Hepatocyte (in vitro differentiated cells): ENCODE measurements at regions not wholly inside any gene's neighbourhood (a gene's known extent, or its start where the extent isn't known, plus 50 kb on each side); places are given as distances from the start of the nearest gene placed in this dataset.

Experiments
- EZH2 ChIP-seq: fragments of 200-600 bp; sonication (generic); IDR thresholded peaks from 2 replicates; pipeline ENCODE4 v1.6.1; 2016; ENCODE audit warnings: antibody characterized with exemption, mild to moderate bottlenecking, borderline replicate concordance
- TF ChIP-seq, protein P1 (sequence below): fragments of 200-600 bp; sonication (generic); IDR thresholded peaks from 2 replicates; pipeline ENCODE4 v1.5.1; 2016; ENCODE audit warnings: antibody characterized with exemption, mild to moderate bottlenecking; ENCODE audit not compliant: poor library complexity

- TF ChIP-seq EZH2 = no peak
- TF ChIP-seq, protein P1, sequence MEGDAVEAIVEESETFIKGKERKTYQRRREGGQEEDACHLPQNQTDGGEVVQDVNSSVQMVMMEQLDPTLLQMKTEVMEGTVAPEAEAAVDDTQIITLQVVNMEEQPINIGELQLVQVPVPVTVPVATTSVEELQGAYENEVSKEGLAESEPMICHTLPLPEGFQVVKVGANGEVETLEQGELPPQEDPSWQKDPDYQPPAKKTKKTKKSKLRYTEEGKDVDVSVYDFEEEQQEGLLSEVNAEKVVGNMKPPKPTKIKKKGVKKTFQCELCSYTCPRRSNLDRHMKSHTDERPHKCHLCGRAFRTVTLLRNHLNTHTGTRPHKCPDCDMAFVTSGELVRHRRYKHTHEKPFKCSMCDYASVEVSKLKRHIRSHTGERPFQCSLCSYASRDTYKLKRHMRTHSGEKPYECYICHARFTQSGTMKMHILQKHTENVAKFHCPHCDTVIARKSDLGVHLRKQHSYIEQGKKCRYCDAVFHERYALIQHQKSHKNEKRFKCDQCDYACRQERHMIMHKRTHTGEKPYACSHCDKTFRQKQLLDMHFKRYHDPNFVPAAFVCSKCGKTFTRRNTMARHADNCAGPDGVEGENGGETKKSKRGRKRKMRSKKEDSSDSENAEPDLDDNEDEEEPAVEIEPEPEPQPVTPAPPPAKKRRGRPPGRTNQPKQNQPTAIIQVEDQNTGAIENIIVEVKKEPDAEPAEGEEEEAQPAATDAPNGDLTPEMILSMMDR = no peak
These were observed 430.8 kb upstream of the CNTN5 start for GRCh38 chr11:98589967-98590366.
